ENCODE measurements at regions not wholly inside any gene's neighbourhood (a gene's known extent, or its start where the extent isn't known, plus 50 kb on each side); places are given as distances from the start of the nearest gene placed in this dataset.
"Not testable (repeated sequence)": the region's sequence is repeated elsewhere in the genome, so short reads cannot be mapped to it uniquely, and the experiment has no call there.

GRCh38 chr10:78467496-78468106 lies 433.9 kb downstream of the RPS24 start:
- ATAC-seq: no peak
- no peak overlapping the region for H3K27ac Mint-ChIP-seq
- H3K27me3 Mint-ChIP-seq: peaks cover 0 to 13% (median 4%) of the 10 kb centered on the region in 5 donors
- POLR2A ChIA-PET: no interaction called here
- H3K4me1 Mint-ChIP-seq: peaks cover 0 to 4% (median 0%) of the 10 kb centered on the region in 4 donors
- peaks cover 0 to 15% (median 5%) of the 10 kb centered on the region in 9 donors for H3K9me3 Mint-ChIP-seq
- no peak for DNase-seq
- peaks cover 0 to 5% (median 0%) of the 10 kb centered on the region in 3 donors for H3K36me3 Mint-ChIP-seq
- no peak overlapping the region for H3K4me3 Mint-ChIP-seq

GRCh38 chr10:78468731-78469130 lies 435.1 kb downstream of the RPS24 start:
- POLR2A ChIA-PET, H3K27ac Mint-ChIP-seq, DNase-seq, ATAC-seq, H3K27me3 Mint-ChIP-seq, H3K4me3 Mint-ChIP-seq, H3K36me3 Mint-ChIP-seq, H3K4me1 Mint-ChIP-seq: not testable (repeated sequence)
- peaks cover 0 to 15% (median 5%) of the 10 kb centered on the region in 9 donors for H3K9me3 Mint-ChIP-seq

GRCh38 chr10:78470267-78471103 lies 436.8 kb downstream of the RPS24 start:
- DNase-seq: no peak
- no peak overlapping the region for H3K27ac Mint-ChIP-seq
- H3K9me3 Mint-ChIP-seq: peaks cover 0 to 12% (median 5%) of the 10 kb centered on the region in 9 donors
- ATAC-seq: no peak
- H3K36me3 Mint-ChIP-seq: peaks cover 0 to 5% (median 0%) of the 10 kb centered on the region in 3 donors
- no peak overlapping the region for H3K4me3 Mint-ChIP-seq
- H3K27me3 Mint-ChIP-seq: peaks cover 0 to 2% (median 0%) of the 10 kb centered on the region in 5 donors
- no peaks in the 10 kb centered on the region for H3K4me1 Mint-ChIP-seq
- POLR2A ChIA-PET: no interaction called here

GRCh38 chr10:78471326-78471722 lies 437.7 kb downstream of the RPS24 start:
- peaks cover 0 to 4% (median 0%) of the 10 kb centered on the region in 5 donors for H3K27me3 Mint-ChIP-seq
- DNase-seq: no peak
- H3K27ac Mint-ChIP-seq: no peak overlapping the region
- POLR2A ChIA-PET: no interaction called here
- H3K9me3 Mint-ChIP-seq: peaks cover 0 to 12% (median 5%) of the 10 kb centered on the region in 9 donors
- ATAC-seq: no peak
- H3K36me3 Mint-ChIP-seq: peaks cover 0 to 5% (median 0%) of the 10 kb centered on the region in 3 donors
- no peak overlapping the region for H3K4me3 Mint-ChIP-seq
- H3K4me1 Mint-ChIP-seq: no peaks in the 10 kb centered on the region

GRCh38 chr10:78471723-78472550 lies 438.3 kb downstream of the RPS24 start:
- ATAC-seq: no peak
- peaks cover 0 to 11% (median 5%) of the 10 kb centered on the region in 9 donors for H3K9me3 Mint-ChIP-seq
- H3K36me3 Mint-ChIP-seq: peaks cover 0 to 5% (median 0%) of the 10 kb centered on the region in 3 donors
- H3K27ac Mint-ChIP-seq: no peak overlapping the region
- no peaks in the 10 kb centered on the region for H3K4me1 Mint-ChIP-seq
- H3K4me3 Mint-ChIP-seq: no peak overlapping the region
- peaks cover 0 to 4% (median 0%) of the 10 kb centered on the region in 5 donors for H3K27me3 Mint-ChIP-seq
- DNase-seq: no peak
- POLR2A ChIA-PET: no interaction called here

GRCh38 chr10:78472551-78472890 lies 438.9 kb downstream of the RPS24 start:
- Mint-ChIP-seq H3K9me3 (peaks cover 0 to 7% (median 1%) of the 10 kb centered on the region in 9 donors), H3K27ac (no peak overlapping the region), H3K36me3 (peaks cover 0 to 1% (median 0%) of the 10 kb centered on the region in 3 donors), H3K27me3 (peaks cover 0 to 4% (median 3%) of the 10 kb centered on the region in 5 donors), H3K4me3 (no peak overlapping the region), H3K4me1 (no peaks in the 10 kb centered on the region)
- DNase-seq: no peak
- POLR2A ChIA-PET: no interaction called here
- ATAC-seq: no peak

- peaks cover 0 to 6% (median 0%) of the 10 kb centered on the region in 9 donors for H3K9me3 Mint-ChIP-seq
- DNase-seq: no peak
- H3K4me3 Mint-ChIP-seq: no peak overlapping the region
- H3K27ac Mint-ChIP-seq: no peak overlapping the region
- no peaks in the 10 kb centered on the region for H3K36me3 Mint-ChIP-seq
- no peak for ATAC-seq
- POLR2A ChIA-PET: no interaction called here
- H3K4me1 Mint-ChIP-seq: no peaks in the 10 kb centered on the region
- peaks cover 0 to 6% (median 4%) of the 10 kb centered on the region in 5 donors for H3K27me3 Mint-ChIP-seq
Measured at GRCh38 chr10:78473006-78473405, 439.3 kb downstream of the RPS24 start.

- POLR2A ChIA-PET: no interaction called here
- Mint-ChIP-seq H3K27ac (peak overlapping the region in 1 of 10 donors; percentile 3), H3K4me3 (no peak overlapping the region), H3K4me1 (no peaks in the 10 kb centered on the region), H3K36me3 (no peaks in the 10 kb centered on the region), H3K27me3 (peaks cover 4 to 10% (median 9%) of the 10 kb centered on the region in 5 donors), H3K9me3 (peaks cover 0 to 4% (median 0%) of the 10 kb centered on the region in 9 donors)
- DNase-seq (no peak), ATAC-seq (no peak)
Measured at GRCh38 chr10:78474743-78475142, 441.1 kb downstream of the RPS24 start.

GRCh38 chr10:78475437-78475836 lies 441.8 kb downstream of the RPS24 start:
- no peak for ATAC-seq
- peaks cover 5 to 13% (median 9%) of the 10 kb centered on the region in 5 donors for H3K27me3 Mint-ChIP-seq
- no peaks in the 10 kb centered on the region for H3K36me3 Mint-ChIP-seq
- H3K27ac Mint-ChIP-seq: no peak overlapping the region
- no peaks in the 10 kb centered on the region for H3K4me1 Mint-ChIP-seq
- POLR2A ChIA-PET: no interaction called here
- H3K4me3 Mint-ChIP-seq: no peak overlapping the region
- H3K9me3 Mint-ChIP-seq: peaks cover 0 to 2% (median 0%) of the 10 kb centered on the region in 9 donors
- DNase-seq: no peak

GRCh38 chr10:78476156-78476555 lies 442.5 kb downstream of the RPS24 start:
- Mint-ChIP-seq H3K27me3 (peaks cover 7 to 13% (median 9%) of the 10 kb centered on the region in 5 donors), H3K4me1 (no peaks in the 10 kb centered on the region), H3K27ac (no peak overlapping the region), H3K9me3 (peaks cover 0 to under 1% (median 0%) of the 10 kb centered on the region in 9 donors), H3K4me3 (no peak overlapping the region), H3K36me3 (no peaks in the 10 kb centered on the region)
- DNase-seq (no peak), ATAC-seq (no peak)
- POLR2A ChIA-PET: no interaction called here

- H3K27ac Mint-ChIP-seq: no peak overlapping the region
- POLR2A ChIA-PET: no interaction called here
- no peak for ATAC-seq
- H3K9me3 Mint-ChIP-seq: no peaks in the 10 kb centered on the region
- DNase-seq: no peak
- H3K27me3 Mint-ChIP-seq: peaks cover 7 to 13% (median 9%) of the 10 kb centered on the region in 5 donors
- H3K4me1 Mint-ChIP-seq: no peaks in the 10 kb centered on the region
- H3K4me3 Mint-ChIP-seq: no peak overlapping the region
- H3K36me3 Mint-ChIP-seq: no peaks in the 10 kb centered on the region
Measured at GRCh38 chr10:78476844-78477243, 443.2 kb downstream of the RPS24 start.

- Mint-ChIP-seq H3K27ac (no peak overlapping the region), H3K4me3 (no peak overlapping the region), H3K36me3 (no peaks in the 10 kb centered on the region), H3K27me3 (peaks cover 7 to 13% (median 9%) of the 10 kb centered on the region in 5 donors), H3K4me1 (no peaks in the 10 kb centered on the region), H3K9me3 (no peaks in the 10 kb centered on the region)
- no peak for ATAC-seq
- POLR2A ChIA-PET: no interaction called here
- no peak for DNase-seq
Measured at GRCh38 chr10:78478919-78479318, 445.3 kb downstream of the RPS24 start.

- H3K9me3 Mint-ChIP-seq: no peaks in the 10 kb centered on the region
- no peaks in the 10 kb centered on the region for H3K4me1 Mint-ChIP-seq
- no peaks in the 10 kb centered on the region for H3K36me3 Mint-ChIP-seq
- ATAC-seq: no peak
- peaks cover 5 to 13% (median 10%) of the 10 kb centered on the region in 5 donors for H3K27me3 Mint-ChIP-seq
- H3K4me3 Mint-ChIP-seq: no peak overlapping the region
- no peak overlapping the region for H3K27ac Mint-ChIP-seq
- DNase-seq: no peak
- POLR2A ChIA-PET: no interaction called here
Measured at GRCh38 chr10:78479467-78479866, 445.8 kb downstream of the RPS24 start.
